HFF-Myc (cell line): ENCODE measurements at regions not wholly inside any gene's neighbourhood (a gene's known extent, or its start where the extent isn't known, plus 50 kb on each side); places are given as distances from the start of the nearest gene placed in this dataset.

ENCODE experiments used
- DNase-seq: peaks from one replicate; pipeline ENCODE4 v3.0.0-alpha.2; 2011; ENCODE audit warnings: low read depth; ENCODE audit errors: extremely low read depth
- H3K4me3 ChIP-seq: replicated peaks from 2 replicates; pipeline ENCODE4 v1.5.1; 2011; ENCODE audit warnings: low read depth, mild to moderate bottlenecking, control low read depth, low read length
- TF ChIP-seq, protein P1 (sequence below): IDR thresholded peaks from 2 replicates; pipeline ENCODE4 v1.5.1; 2012; ENCODE audit warnings: mild to moderate bottlenecking, low read depth, low read length, control low read depth; ENCODE audit errors: missing control alignments

DNA sequence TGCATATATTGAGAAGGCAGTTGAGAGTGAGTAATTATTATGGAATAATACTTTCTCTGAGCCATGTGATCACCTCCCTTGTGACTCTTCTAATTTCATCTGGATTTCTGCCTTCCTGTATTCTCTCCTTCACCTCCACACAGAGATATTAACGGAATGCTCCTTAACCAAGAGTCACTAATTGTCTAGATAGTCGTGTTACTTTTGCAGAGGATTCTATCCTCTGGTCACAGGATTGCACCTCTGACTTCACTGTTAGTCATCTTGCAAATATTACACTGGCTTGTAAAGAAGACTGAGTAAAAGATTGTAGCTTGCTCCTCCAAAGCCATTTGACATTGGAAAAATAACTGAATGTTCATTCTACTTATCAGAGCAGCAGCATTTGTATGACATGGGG, 160.9 kb downstream of the SH2D1A start:
- H3K4me3 ChIP-seq = no peak overlapping the region
- TF ChIP-seq, protein P1, sequence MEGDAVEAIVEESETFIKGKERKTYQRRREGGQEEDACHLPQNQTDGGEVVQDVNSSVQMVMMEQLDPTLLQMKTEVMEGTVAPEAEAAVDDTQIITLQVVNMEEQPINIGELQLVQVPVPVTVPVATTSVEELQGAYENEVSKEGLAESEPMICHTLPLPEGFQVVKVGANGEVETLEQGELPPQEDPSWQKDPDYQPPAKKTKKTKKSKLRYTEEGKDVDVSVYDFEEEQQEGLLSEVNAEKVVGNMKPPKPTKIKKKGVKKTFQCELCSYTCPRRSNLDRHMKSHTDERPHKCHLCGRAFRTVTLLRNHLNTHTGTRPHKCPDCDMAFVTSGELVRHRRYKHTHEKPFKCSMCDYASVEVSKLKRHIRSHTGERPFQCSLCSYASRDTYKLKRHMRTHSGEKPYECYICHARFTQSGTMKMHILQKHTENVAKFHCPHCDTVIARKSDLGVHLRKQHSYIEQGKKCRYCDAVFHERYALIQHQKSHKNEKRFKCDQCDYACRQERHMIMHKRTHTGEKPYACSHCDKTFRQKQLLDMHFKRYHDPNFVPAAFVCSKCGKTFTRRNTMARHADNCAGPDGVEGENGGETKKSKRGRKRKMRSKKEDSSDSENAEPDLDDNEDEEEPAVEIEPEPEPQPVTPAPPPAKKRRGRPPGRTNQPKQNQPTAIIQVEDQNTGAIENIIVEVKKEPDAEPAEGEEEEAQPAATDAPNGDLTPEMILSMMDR = no peak
- DNase-seq = no peak

DNA sequence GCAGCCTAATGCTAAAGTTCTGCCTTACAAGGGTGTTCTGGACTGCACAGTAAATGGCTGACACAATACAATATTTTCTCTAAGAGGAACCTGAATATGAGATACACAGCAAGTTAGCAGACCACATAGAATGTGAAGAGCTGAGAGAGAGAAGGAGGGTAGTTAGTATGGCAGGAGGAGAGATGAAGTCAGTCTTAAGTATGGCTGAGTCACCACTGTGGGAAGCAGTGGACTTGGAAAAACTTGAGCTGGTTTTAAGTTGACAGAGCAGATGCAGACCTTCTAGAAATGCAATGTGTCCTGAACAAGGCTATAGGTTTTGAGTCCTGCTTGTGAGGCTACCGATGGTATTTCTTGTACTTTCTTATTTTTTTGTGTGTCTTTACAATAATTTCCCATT, 172.5 kb downstream of the SH2D1A start:
- H3K4me3 ChIP-seq = no peak overlapping the region
- no peak for DNase-seq
- TF ChIP-seq, protein P1 = no peak

DNA sequence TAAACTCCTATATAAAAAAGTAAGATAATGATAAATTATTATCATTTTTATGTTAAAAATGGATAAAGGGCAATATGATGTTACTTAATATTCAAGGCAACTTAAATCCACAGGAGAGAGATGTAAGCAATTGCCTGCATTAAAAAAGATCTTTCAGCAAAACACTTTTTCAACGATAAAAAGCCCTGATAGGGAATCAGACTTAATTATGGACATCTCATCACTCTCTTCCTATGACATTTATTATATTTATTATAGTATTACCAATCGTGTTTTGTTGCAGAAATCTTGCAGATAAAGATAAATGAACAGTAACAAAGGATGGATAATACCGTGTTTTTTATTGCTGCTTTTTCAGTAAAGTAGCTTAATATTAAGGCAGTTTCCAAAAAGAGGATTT, 178.5 kb downstream of the SH2D1A start:
- TF ChIP-seq, protein P1 = no peak
- no peak for DNase-seq
- H3K4me3 ChIP-seq = no peak overlapping the region

DNA sequence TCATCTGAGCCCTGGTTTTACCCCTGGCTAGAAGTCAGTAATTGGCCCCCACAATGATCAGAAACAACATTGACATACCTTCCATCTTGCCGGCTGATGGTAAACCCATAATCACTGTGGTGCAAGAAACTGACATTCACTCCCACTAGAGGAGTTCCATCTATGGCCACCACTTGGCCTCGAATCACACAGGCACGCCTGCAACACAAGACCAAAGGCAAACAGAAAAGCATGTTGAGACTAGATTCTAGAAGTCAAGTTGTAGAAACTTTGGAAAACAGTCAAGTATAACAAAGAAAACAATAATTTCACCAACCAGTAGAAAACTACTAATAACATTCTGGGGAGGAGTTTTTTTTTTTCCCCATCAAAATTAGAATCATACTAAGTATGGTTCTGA, 183.4 kb downstream of the SH2D1A start:
- DNase-seq = no peak
- TF ChIP-seq, protein P1 = no peak
- no peak overlapping the region for H3K4me3 ChIP-seq

DNA sequence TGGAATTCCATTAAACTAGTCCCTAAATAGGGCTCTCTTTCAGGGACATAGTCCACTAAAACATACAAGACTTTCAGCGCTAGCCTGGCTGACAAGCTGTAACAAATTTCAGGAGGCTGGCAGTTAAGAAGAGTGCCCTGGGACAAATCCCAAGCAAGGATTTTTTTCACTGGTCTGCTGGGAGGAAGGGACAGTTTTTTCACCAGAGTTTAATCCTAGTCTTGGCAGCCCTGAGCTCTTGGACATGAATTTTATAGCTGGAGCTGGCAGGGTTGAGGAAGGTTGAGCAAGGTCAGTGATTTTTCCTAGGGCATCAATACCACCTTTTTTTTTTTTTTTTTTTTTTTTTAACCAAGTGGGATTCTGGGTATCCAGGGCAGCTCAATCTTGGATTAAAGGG, 184.4 kb downstream of the SH2D1A start:
- no peak overlapping the region for H3K4me3 ChIP-seq
- no peak for DNase-seq
- TF ChIP-seq, protein P1 = no peak

DNA sequence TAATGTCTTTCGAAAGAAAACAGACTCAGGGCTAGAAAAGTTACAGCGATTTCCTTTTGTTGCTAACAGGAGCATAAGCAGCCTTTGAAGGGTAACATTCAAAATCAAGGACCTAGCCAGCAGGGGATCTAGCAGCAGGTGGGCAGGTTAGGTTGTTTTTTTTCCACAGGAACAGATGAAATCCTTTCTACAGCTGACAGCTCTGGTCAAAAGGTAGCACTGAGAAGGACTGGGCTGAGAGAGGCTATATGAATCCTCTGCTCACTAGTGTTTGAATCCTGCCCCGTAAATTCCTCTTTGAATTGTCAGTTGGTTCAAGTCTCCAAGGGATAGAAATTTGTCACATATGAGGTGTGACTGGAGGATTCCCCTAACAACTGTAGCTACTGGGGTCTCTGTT, 188.2 kb downstream of the SH2D1A start:
- DNase-seq = no peak
- TF ChIP-seq, protein P1 = no peak
- no peak overlapping the region for H3K4me3 ChIP-seq

DNA sequence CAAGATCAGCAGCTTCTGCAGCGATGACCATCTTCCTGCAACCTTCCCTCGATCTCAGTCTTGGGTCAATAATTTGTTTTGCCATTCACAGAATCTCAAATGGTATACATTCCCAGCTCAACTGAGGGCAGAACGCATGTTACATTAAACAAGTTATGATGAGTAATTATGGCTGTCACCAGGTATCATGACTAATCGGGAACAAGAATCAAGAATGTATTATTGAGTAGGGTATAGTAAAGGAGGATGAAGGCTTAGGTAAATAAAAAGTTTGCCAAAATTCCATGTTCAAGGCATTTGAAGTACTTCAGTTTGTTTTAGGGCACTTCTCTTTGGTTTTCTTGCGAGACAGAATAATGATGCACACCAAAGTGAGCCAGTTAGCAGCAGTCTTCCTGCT, 194.1 kb downstream of the SH2D1A start:
- TF ChIP-seq, protein P1 = no peak
- no peak for DNase-seq
- no peak overlapping the region for H3K4me3 ChIP-seq
